A549 (cell line): ENCODE measurements at regions not wholly inside any gene's neighbourhood (a gene's known extent, or its start where the extent isn't known, plus 50 kb on each side); places are given as distances from the start of the nearest gene placed in this dataset.

Experiments used
- ATAC-seq, 2 experiments: fragments of 200-7000 bp in 1 of 2; fragments of >200 bp in 1 of 2; cut with Nextera tagmentation in 1 of 2; cut with Tn5 transposase in 1 of 2; 3 replicates each; pipeline versions ENCODE4 v1.8.0 to v1.9.1; 2018 to 2020; ENCODE audit warnings: mild to moderate bottlenecking in 1 of 2, moderate library complexity in 1 of 2
- CTCF ChIA-PET: fragments of 300-600 bp; sonication (Branson Sonifier 250); formaldehyde crosslinking; extraction: SDS; loops from one replicate; lab custom pipeline; 2021; ENCODE audit warnings: antibody characterized with exemption, inconsistent platforms; lab: Yijun Ruan, JAX
- POLR2A ChIA-PET: fragments of 350-600 bp; formaldehyde crosslinking; extraction: SDS; loops from one replicate; lab custom pipeline; 2021; ENCODE audit warnings: antibody characterized with exemption, inconsistent platforms; lab: Yijun Ruan, JAX
- DNase-seq, 2 experiments: peaks; one replicate each; pipeline versions ENCODE4 v3.0.0 to v3.0.0-alpha.2; 2011 to 2016; ENCODE audit warnings: low read depth in 1 of 2, low spot score in 1 of 2
- FAIRE-seq: peaks from 2 replicates; lab custom pipeline; 2011; peaks lifted over from hg19 to GRCh38; lab: Jason Lieb, UNC
- H3K27ac ChIP-seq, 2 experiments: fragments of >200 bp; sonication (Bioruptor Twin); formaldehyde crosslinking; 3 replicates each; pipeline ENCODE4 v1.5.1; 2016 to 2017
- H3K4me1 ChIP-seq: fragments of >200 bp; sonication (Bioruptor Twin); formaldehyde crosslinking; 3 replicates; pipeline ENCODE4 v1.6.1; 2016
- H3K4me2 ChIP-seq: fragments of >200 bp; sonication (Bioruptor Twin); formaldehyde crosslinking; 3 replicates; pipeline ENCODE4 v1.6.1; 2016
- H3K4me3 ChIP-seq: fragments of >200 bp; sonication (Bioruptor Twin); formaldehyde crosslinking; 3 replicates; pipeline ENCODE4 v1.5.1; 2016
- H3K9me3 ChIP-seq: fragments of >200 bp; sonication (Bioruptor Twin); formaldehyde crosslinking; 3 replicates; pipeline ENCODE4 v1.6.1; 2016
- CEBPB ChIP-seq, 2 experiments: fragments of >200 bp in 1 of 2; sonication (Bioruptor Twin) in 1 of 2; formaldehyde crosslinking in 1 of 2; IDR thresholded peaks; 2 replicates each; pipeline ENCODE4 v1.6.1; 2012 to 2016
- CHD2 ChIP-seq: fragments of 150-350 bp; IDR thresholded peaks from 2 replicates; pipeline ENCODE4 v1.6.1; 2014; ENCODE audit warnings: low read length; ENCODE audit not compliant: partially characterized antibody
- CHD4 ChIP-seq: fragments of 200-600 bp; sonication (generic); IDR thresholded peaks from 2 replicates; pipeline ENCODE4 v1.6.1; 2016; ENCODE audit warnings: antibody characterized with exemption, mild to moderate bottlenecking, borderline replicate concordance
- HEYL ChIP-seq: fragments of 250-450 bp; sonication (Bioruptor Pico); IDR thresholded peaks from 2 replicates; pipeline ENCODE4 v1.8.0; 2021; ENCODE audit warnings: mild to moderate bottlenecking, moderate library complexity
- HOXA7 ChIP-seq: fragments of 250-450 bp; sonication (Bioruptor Pico); IDR thresholded peaks from 2 replicates; pipeline ENCODE4 v1.5.0; 2020; ENCODE audit warnings: mild to moderate bottlenecking, moderate library complexity
- HOXB5 ChIP-seq: fragments of 250-450 bp; sonication (Bioruptor Pico); IDR thresholded peaks from 2 replicates; pipeline ENCODE4 v1.5.0; 2020; ENCODE audit warnings: mild to moderate bottlenecking, moderate library complexity
- KDM5A ChIP-seq: fragments of 200-600 bp; sonication (generic); IDR thresholded peaks from 2 replicates; pipeline ENCODE4 v1.6.1; 2016; ENCODE audit warnings: antibody characterized with exemption, mild to moderate bottlenecking
- MAFK ChIP-seq: fragments of 450-650 bp; IDR thresholded peaks from 2 replicates; pipeline ENCODE4 v1.6.1; 2014; ENCODE audit not compliant: partially characterized antibody
- NFE2L2 ChIP-seq: fragments of 150-350 bp; conservative IDR thresholded peaks from 2 replicates; pipeline ENCODE4 v1.6.1; 2014; ENCODE audit warnings: low read length
- RARB ChIP-seq: fragments of 250-450 bp; sonication (Bioruptor Pico); IDR thresholded peaks from 2 replicates; pipeline ENCODE4 v1.8.0; 2021; ENCODE audit warnings: mild to moderate bottlenecking, moderate library complexity
- RCOR1 ChIP-seq: fragments of 150-350 bp; IDR thresholded peaks from 2 replicates; pipeline ENCODE4 v1.6.1; 2014; ENCODE audit warnings: antibody characterized with exemption, low read length, low read depth
- SREBF2 ChIP-seq: fragments of 450-650 bp; IDR thresholded peaks from 2 replicates; pipeline ENCODE4 v1.6.1; 2014; ENCODE audit warnings: mild to moderate bottlenecking, moderate library complexity
- TFCP2L1 ChIP-seq: fragments of 250-450 bp; sonication (Bioruptor Pico); IDR thresholded peaks from 2 replicates; pipeline ENCODE4 v1.5.0; 2021; ENCODE audit warnings: mild to moderate bottlenecking
- TP53 ChIP-seq: fragments of 250-450 bp; sonication (Bioruptor Pico); IDR thresholded peaks from 2 replicates; pipeline ENCODE4 v1.5.0; 2021; ENCODE audit warnings: mild to moderate bottlenecking, moderate library complexity
- ZC3H11A ChIP-seq: fragments of 450-650 bp; IDR thresholded peaks from 2 replicates; pipeline ENCODE4 v1.6.1; 2014; ENCODE audit warnings: antibody characterized with exemption, mild to moderate bottlenecking
- ZFP36 ChIP-seq: fragments of 450-650 bp; IDR thresholded peaks from 2 replicates; pipeline ENCODE4 v1.6.1; 2014; ENCODE audit warnings: borderline replicate concordance; ENCODE audit not compliant: partially characterized antibody
- WGBS: methylation state at CpG from one replicate; pipeline ENCODE4 v1.1.6; 2017; ENCODE audit errors: missing lambda C conversion rate; 5-methylcytosine and 5-hydroxymethylcytosine counted together
- TF ChIP-seq, protein P1 (sequence below): fragments of >200 bp; sonication (Bioruptor Twin); formaldehyde crosslinking; IDR thresholded peaks from 3 replicates; pipeline ENCODE4 v1.6.1; 2016
- TF ChIP-seq, protein P2 (sequence below): fragments of >200 bp; sonication (Bioruptor Twin); formaldehyde crosslinking; IDR thresholded peaks from 3 replicates; pipeline ENCODE4 v1.5.1; 2016
- TF ChIP-seq, protein P3 (sequence below): IDR thresholded peaks from 2 replicates; pipeline ENCODE4 v1.6.1; 2012; ENCODE audit warnings: low read depth, borderline replicate concordance
- TF ChIP-seq, protein P4 (sequence below): fragments of 250-450 bp; sonication (Bioruptor Pico); IDR thresholded peaks from 2 replicates; pipeline ENCODE4 v1.5.0; 2021; ENCODE audit warnings: mild to moderate bottlenecking, moderate library complexity, borderline replicate concordance
- TF ChIP-seq, protein P5 (sequence below): fragments of 450-650 bp; IDR thresholded peaks from 2 replicates; pipeline ENCODE4 v1.6.1; 2014; ENCODE audit warnings: antibody characterized with exemption

DNA sequence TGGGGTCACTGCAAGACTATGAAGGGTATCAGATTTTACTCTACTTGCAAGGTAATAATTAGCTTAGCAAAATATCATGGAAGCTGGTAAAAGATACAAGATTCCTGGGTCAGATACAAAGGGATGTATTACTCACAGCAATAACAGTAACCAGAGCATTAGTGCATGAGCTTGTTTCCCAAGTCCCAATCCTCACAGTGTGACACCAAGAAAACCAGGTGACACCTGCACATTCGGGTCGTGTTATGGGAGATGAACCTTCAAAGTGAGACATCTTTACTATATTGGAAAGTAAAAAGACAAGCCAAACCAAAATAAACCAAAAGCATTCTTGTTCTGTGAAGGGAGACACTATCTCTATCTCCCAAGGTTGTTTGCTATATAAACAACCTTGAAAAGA, 528.7 kb upstream of the TGFBR2 start:
- no peak for FAIRE-seq
- WGBS: 90% methylated on average over 2 of the region's 2 CpGs
- ATAC-seq: no peak
- H3K4me1 ChIP-seq: peaks cover 19% of the 10 kb centered on the region
- no peak overlapping the region for H3K27ac ChIP-seq
- no peak overlapping the region for H3K4me2 ChIP-seq
- ChIA-PET CTCF (no interaction called here), POLR2A (no interaction called here)
- no peak for TF ChIP-seq HOXA7 (CRISPR knock-in tag)
- TF ChIP-seq CHD4: no peak
- no peak for TF ChIP-seq HEYL (CRISPR knock-in tag)
- TF ChIP-seq TFCP2L1 (CRISPR knock-in tag): no peak
- no peak for TF ChIP-seq SREBF2
- TF ChIP-seq, protein P1, sequence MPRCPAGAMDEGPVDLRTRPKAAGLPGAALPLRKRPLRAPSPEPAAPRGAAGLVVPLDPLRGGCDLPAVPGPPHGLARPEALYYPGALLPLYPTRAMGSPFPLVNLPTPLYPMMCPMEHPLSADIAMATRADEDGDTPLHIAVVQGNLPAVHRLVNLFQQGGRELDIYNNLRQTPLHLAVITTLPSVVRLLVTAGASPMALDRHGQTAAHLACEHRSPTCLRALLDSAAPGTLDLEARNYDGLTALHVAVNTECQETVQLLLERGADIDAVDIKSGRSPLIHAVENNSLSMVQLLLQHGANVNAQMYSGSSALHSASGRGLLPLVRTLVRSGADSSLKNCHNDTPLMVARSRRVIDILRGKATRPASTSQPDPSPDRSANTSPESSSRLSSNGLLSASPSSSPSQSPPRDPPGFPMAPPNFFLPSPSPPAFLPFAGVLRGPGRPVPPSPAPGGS: no peak
- TF ChIP-seq, protein P2, sequence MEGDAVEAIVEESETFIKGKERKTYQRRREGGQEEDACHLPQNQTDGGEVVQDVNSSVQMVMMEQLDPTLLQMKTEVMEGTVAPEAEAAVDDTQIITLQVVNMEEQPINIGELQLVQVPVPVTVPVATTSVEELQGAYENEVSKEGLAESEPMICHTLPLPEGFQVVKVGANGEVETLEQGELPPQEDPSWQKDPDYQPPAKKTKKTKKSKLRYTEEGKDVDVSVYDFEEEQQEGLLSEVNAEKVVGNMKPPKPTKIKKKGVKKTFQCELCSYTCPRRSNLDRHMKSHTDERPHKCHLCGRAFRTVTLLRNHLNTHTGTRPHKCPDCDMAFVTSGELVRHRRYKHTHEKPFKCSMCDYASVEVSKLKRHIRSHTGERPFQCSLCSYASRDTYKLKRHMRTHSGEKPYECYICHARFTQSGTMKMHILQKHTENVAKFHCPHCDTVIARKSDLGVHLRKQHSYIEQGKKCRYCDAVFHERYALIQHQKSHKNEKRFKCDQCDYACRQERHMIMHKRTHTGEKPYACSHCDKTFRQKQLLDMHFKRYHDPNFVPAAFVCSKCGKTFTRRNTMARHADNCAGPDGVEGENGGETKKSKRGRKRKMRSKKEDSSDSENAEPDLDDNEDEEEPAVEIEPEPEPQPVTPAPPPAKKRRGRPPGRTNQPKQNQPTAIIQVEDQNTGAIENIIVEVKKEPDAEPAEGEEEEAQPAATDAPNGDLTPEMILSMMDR: no peak
- TF ChIP-seq KDM5A: no peak
- no peak for TF ChIP-seq CHD2
- TF ChIP-seq, protein P3, sequence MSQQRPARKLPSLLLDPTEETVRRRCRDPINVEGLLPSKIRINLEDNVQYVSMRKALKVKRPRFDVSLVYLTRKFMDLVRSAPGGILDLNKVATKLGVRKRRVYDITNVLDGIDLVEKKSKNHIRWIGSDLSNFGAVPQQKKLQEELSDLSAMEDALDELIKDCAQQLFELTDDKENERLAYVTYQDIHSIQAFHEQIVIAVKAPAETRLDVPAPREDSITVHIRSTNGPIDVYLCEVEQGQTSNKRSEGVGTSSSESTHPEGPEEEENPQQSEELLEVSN: no peak
- no peak for TF ChIP-seq CEBPB (IDR thresholded peaks at IDR 0.05)
- TF ChIP-seq ZFP36: no peak
- 0 out of 3 replicates have a peak, but pooled peaks cover 6% of the 10 kb centered on the region for H3K9me3 ChIP-seq
- no peak for DNase-seq
- no peak overlapping the region for H3K4me3 ChIP-seq

DNA sequence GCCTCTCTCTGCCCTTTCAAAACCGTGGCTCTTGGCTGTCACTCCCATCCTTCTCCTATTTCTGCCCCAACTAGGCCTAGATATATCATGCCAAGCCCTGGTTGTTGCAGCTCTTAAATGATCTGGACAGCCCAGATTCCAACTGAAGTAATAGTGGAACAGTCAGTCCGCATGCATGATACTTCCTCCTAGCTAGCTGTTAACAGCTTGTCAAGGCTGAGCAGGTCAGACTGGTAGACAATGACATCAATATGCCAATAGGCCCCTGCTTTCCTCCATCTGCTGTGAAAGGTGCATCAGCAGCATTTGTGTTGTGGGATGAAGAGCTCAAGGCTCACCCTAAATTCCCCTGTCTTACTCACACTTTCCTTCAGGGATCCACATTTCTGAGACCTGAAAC, 527.7 kb upstream of the TGFBR2 start:
- WGBS: 64% methylated on average over 2 of the region's 2 CpGs
- ATAC-seq (no peak), DNase-seq (no peak)

More for the DNA sequence above, 527.7 kb upstream of the TGFBR2 start:
- H3K9me3 ChIP-seq: 0 out of 3 replicates have a peak, but pooled peaks cover 6% of the 10 kb centered on the region
- TF ChIP-seq HEYL (CRISPR knock-in tag) (no peak), RCOR1 (no peak), ZC3H11A (no peak), RARB (CRISPR knock-in tag) (no peak), MAFK (no peak), NFE2L2 (no peak), HOXB5 (no peak), TP53 (CRISPR knock-in tag) (no peak)
- TF ChIP-seq, protein P4, sequence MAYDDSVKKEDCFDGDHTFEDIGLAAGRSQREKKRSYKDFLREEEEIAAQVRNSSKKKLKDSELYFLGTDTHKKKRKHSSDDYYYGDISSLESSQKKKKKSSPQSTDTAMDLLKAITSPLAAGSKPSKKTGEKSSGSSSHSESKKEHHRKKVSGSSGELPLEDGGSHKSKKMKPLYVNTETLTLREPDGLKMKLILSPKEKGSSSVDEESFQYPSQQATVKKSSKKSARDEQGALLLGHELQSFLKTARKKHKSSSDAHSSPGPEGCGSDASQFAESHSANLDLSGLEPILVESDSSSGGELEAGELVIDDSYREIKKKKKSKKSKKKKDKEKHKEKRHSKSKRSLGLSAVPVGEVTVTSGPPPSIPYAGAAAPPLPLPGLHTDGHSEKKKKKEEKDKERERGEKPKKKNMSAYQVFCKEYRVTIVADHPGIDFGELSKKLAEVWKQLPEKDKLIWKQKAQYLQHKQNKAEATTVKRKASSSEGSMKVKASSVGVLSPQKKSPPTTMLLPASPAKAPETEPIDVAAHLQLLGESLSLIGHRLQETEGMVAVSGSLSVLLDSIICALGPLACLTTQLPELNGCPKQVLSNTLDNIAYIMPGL (CRISPR knock-in tag): no peak
- TF ChIP-seq, protein P1: no peak
- TF ChIP-seq, protein P5, sequence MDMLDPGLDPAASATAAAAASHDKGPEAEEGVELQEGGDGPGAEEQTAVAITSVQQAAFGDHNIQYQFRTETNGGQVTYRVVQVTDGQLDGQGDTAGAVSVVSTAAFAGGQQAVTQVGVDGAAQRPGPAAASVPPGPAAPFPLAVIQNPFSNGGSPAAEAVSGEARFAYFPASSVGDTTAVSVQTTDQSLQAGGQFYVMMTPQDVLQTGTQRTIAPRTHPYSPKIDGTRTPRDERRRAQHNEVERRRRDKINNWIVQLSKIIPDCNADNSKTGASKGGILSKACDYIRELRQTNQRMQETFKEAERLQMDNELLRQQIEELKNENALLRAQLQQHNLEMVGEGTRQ: no peak
- POLR2A ChIA-PET: no interaction called here
- no peak for FAIRE-seq
- H3K4me3 ChIP-seq: no peak overlapping the region
- H3K4me2 ChIP-seq: no peak overlapping the region
- H3K27ac ChIP-seq: no peak overlapping the region
- CTCF ChIA-PET: interaction anchor here (1.1 kb wide), 1 partner anchor 37 kb away, joined by 3 read pairs; no protein-coding TSS in a partner anchor
- H3K4me1 ChIP-seq: peaks cover 13% of the 10 kb centered on the region
